Hepatocyte (in vitro differentiated cells): ENCODE measurements at regions not wholly inside any gene's neighbourhood (a gene's known extent, or its start where the extent isn't known, plus 50 kb on each side); places are given as distances from the start of the nearest gene placed in this dataset.

ENCODE experiments used
- EZH2 ChIP-seq: fragments of 200-600 bp; sonication (generic); IDR thresholded peaks from 2 replicates; pipeline ENCODE4 v1.6.1; 2016; ENCODE audit warnings: antibody characterized with exemption, mild to moderate bottlenecking, borderline replicate concordance
- TF ChIP-seq, protein P1 (sequence below): fragments of 200-600 bp; sonication (generic); IDR thresholded peaks from 2 replicates; pipeline ENCODE4 v1.5.1; 2016; ENCODE audit warnings: antibody characterized with exemption, mild to moderate bottlenecking; ENCODE audit not compliant: poor library complexity

DNA sequence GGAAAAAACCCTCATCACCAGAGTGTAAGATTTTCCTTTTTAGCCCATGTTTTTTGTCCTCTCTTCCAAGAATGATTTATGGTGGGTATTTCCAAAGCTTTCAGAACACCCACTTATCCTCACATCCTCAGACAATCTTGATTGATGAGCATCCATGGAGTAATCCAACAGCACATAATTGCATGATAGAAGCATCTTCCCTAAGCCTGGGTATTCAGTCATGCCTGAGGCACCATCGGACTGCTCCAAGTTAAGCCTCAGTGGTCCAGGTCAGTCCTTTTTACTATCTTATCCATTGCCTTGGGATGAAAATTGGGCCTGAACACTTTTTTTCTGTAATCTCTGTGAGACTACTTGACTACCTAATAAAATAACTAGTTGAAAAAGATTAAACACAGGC, 676.0 kb upstream of the SEMA6D start:
- TF ChIP-seq, protein P1, sequence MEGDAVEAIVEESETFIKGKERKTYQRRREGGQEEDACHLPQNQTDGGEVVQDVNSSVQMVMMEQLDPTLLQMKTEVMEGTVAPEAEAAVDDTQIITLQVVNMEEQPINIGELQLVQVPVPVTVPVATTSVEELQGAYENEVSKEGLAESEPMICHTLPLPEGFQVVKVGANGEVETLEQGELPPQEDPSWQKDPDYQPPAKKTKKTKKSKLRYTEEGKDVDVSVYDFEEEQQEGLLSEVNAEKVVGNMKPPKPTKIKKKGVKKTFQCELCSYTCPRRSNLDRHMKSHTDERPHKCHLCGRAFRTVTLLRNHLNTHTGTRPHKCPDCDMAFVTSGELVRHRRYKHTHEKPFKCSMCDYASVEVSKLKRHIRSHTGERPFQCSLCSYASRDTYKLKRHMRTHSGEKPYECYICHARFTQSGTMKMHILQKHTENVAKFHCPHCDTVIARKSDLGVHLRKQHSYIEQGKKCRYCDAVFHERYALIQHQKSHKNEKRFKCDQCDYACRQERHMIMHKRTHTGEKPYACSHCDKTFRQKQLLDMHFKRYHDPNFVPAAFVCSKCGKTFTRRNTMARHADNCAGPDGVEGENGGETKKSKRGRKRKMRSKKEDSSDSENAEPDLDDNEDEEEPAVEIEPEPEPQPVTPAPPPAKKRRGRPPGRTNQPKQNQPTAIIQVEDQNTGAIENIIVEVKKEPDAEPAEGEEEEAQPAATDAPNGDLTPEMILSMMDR: no peak
- TF ChIP-seq EZH2: no peak
